ENCODE measurements at regions not wholly inside any gene's neighbourhood (a gene's known extent, or its start where the extent isn't known, plus 50 kb on each side); places are given as distances from the start of the nearest gene placed in this dataset.

DNA sequence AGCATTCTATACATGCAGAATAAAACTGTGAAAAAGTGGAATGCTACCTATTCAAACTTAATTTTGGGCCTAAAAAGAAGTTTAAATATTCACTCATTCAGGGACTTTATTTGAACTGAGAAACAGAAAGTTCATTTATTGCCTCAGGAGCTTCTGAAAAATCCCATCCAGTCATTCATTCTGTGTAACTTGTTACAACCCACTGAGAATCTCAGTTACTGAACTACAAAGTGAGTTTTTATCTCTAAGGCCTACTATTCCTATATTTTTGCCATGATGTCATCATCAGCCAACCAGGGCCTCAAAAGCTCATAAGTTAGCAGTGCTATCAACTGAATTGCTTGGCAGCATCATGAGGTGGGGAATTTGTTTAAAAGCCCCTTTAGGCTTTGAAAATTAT is 98.0 kb upstream of the BOC start:
- no peaks in the 10 kb centered on the region for H4K20me1 ChIP-seq (replicated peaks in 1 of 2; ENCODE audit: control insufficient read depth in 1 of 2, insufficient read depth in 2 of 2, low read length in 2 of 2)
- no peak overlapping the region for H2BK20ac ChIP-seq (ENCODE audit: low read length)
- no peaks in the 10 kb centered on the region; the same call in 1 of the 2 replicates for H3K23me2 ChIP-seq (ENCODE audit: low read depth, low read length)
- H4K8ac ChIP-seq (ENCODE audit: extremely low read depth, insufficient read depth, low read length): no peak overlapping the region
- H2BK5ac ChIP-seq (ENCODE audit: low read depth, low read length): no peak overlapping the region
- no peak overlapping the region for H3K14ac ChIP-seq (ENCODE audit: insufficient read length)
- H4K5ac ChIP-seq (ENCODE audit: insufficient read length, low read depth, low read length): no peak overlapping the region
- H3K9me3 ChIP-seq (ENCODE audit: insufficient read depth in 2 of 2, low read depth in 1 of 2, low read length in 1 of 2): no peaks in the 10 kb centered on the region
- no peak overlapping the region for H2BK120ac ChIP-seq (replicated peaks; ENCODE audit: low read depth, low read length)
- H3K56ac ChIP-seq (replicated peaks; ENCODE audit: insufficient read length, low read depth, low read length): no peak overlapping the region
- TF ChIP-seq USF2 (IDR thresholded peaks at IDR 0.05; ENCODE audit: low read length): no peak
- CTCF ChIA-PET (ENCODE audit: partially characterized antibody): interaction anchor here (0.6 to 1.8 kb wide), 5 partner anchors 19 to 175 kb away, joined by 3 to 4 read pairs (median 3); no protein-coding TSS in a partner anchor
- H2BK15ac ChIP-seq (ENCODE audit: low read length): no peak overlapping the region
- no peaks in the 10 kb centered on the region for H3K79me1 ChIP-seq (ENCODE audit: low read depth, low read length)
- H3K4me3 ChIP-seq (ENCODE audit: extremely low read depth in 1 of 4, insufficient read depth in 2 of 4, low read depth in 3 of 4, low read length in 4 of 4): no peak overlapping the region
- POLR2A ChIA-PET (ENCODE audit: partially characterized antibody): no interaction called here
- H2BK12ac ChIP-seq (ENCODE audit: low read depth, low read length): no peak overlapping the region
- H3K4ac ChIP-seq (replicated peaks; ENCODE audit: insufficient read length, low read depth, low read length): no peak overlapping the region
- H2AK5ac ChIP-seq (ENCODE audit: low read depth, low read length): no peak overlapping the region
- no peak for FAIRE-seq
- no peaks in the 10 kb centered on the region for H3K79me2 ChIP-seq (ENCODE audit: control insufficient read depth in 1 of 2, insufficient read depth in 2 of 2, low read length in 2 of 2)
- no peaks in the 10 kb centered on the region for H3K36me3 ChIP-seq (ENCODE audit: control insufficient read depth in 2 of 4, insufficient read depth in 4 of 4, low read length in 3 of 4)
- H3K4me2 ChIP-seq (ENCODE audit: insufficient read depth in 1 of 2, low read depth in 2 of 2, low read length in 2 of 2): no peak overlapping the region
- no peak overlapping the region for H4K91ac ChIP-seq (replicated peaks; ENCODE audit: insufficient read length, low read length)
- H3K27ac ChIP-seq (ENCODE audit: low read depth, low read length): no peak overlapping the region
- H3K4me1 ChIP-seq (replicated peaks in 1 of 4; ENCODE audit: control insufficient read depth in 3 of 4, insufficient read depth in 4 of 4, low read length in 3 of 4): peaks cover 0 to 4% (median 0%) of the 10 kb centered on the region in 4 experiments; a peak in 1 of 7 replicates
- no peak overlapping the region for H3K9ac ChIP-seq (replicated peaks in 1 of 4; ENCODE audit: extremely low read depth in 1 of 4, low read depth in 3 of 4, low read length in 3 of 4)
- H3K18ac ChIP-seq (ENCODE audit: extremely low read depth, low read length): no peak overlapping the region
- DNase-seq (ENCODE audit: low read depth in 1 of 2, low spot score in 2 of 2): no peak
- no peak overlapping the region for H3K23ac ChIP-seq (ENCODE audit: insufficient read length)
- no peak overlapping the region for H2AFZ ChIP-seq (ENCODE audit: low read length)
- no peaks in the 10 kb centered on the region for H3K27me3 ChIP-seq (replicated peaks in 1 of 4; ENCODE audit: control insufficient read depth in 3 of 4, extremely low read depth in 1 of 4, insufficient read depth in 3 of 4, low read length in 3 of 4)
